ENCODE measurements at regions not wholly inside any gene's neighbourhood (a gene's known extent, or its start where the extent isn't known, plus 50 kb on each side); places are given as distances from the start of the nearest gene placed in this dataset.

GRCh38 chr7:18081617-18082016, 54.0 kb upstream of the PRPS1L1 start:
- DNase-seq, result no peak

GRCh38 chr7:18082169-18082568, 54.5 kb upstream of the PRPS1L1 start:
- no peak for DNase-seq

- DNase-seq, result no peak
These were observed 58.7 kb upstream of the PRPS1L1 start for GRCh38 chr7:18086165-18087025.

GRCh38 chr7:18087026-18087686, 59.5 kb upstream of the PRPS1L1 start:
- no peak for DNase-seq

- no peak for DNase-seq
These were observed 60.0 kb upstream of the PRPS1L1 start for GRCh38 chr7:18087687-18088078.

GRCh38 chr7:18096087-18096486, 68.4 kb upstream of the PRPS1L1 start:
- DNase-seq, result no peak

- DNase-seq, result no peak
These were observed 74.9 kb upstream of the PRPS1L1 start for GRCh38 chr7:18102576-18102975.

- DNase-seq, result no peak
These were observed 76.0 kb upstream of the PRPS1L1 start for GRCh38 chr7:18103436-18104218.

- DNase-seq, result no peak
These were observed 82.1 kb upstream of the PRPS1L1 start for GRCh38 chr7:18109762-18110161.

GRCh38 chr7:18116661-18117060, 89.0 kb upstream of the PRPS1L1 start:
- no peak for DNase-seq

- DNase-seq, result no peak
These were observed 89.8 kb upstream of the PRPS1L1 start for GRCh38 chr7:18117482-18117881.

- no peak for DNase-seq
These were observed 92.3 kb upstream of the PRPS1L1 start for GRCh38 chr7:18119985-18120384.

- no peak for DNase-seq
These were observed 96.0 kb upstream of the PRPS1L1 start for GRCh38 chr7:18123508-18124239.

- DNase-seq, result no peak
These were observed 97.8 kb upstream of the PRPS1L1 start for GRCh38 chr7:18125476-18125875.

GRCh38 chr7:18126281-18126680, 98.6 kb upstream of the PRPS1L1 start:
- no peak for DNase-seq

- DNase-seq, result no peak
These were observed 101.2 kb upstream of the PRPS1L1 start for GRCh38 chr7:18128846-18129245.

- DNase-seq, result no peak
These were observed 105.2 kb upstream of the PRPS1L1 start for GRCh38 chr7:18132811-18133210.

GRCh38 chr7:18133921-18134320, 106.3 kb upstream of the PRPS1L1 start:
- DNase-seq, result no peak

GRCh38 chr7:18140943-18141342, 113.3 kb upstream of the PRPS1L1 start:
- DNase-seq, result no peak

- DNase-seq, result no peak
These were observed 116.5 kb upstream of the PRPS1L1 start for GRCh38 chr7:18144166-18144565.

GRCh38 chr7:18145160-18145559, 117.5 kb upstream of the PRPS1L1 start:
- DNase-seq, result no peak

- DNase-seq, result no peak
These were observed 123.8 kb upstream of the PRPS1L1 start for GRCh38 chr7:18151422-18151821.

- no peak for DNase-seq
These were observed 125.6 kb upstream of the PRPS1L1 start for GRCh38 chr7:18153183-18153748.
